Activated T-helper 2 cell treated with anti-CD3 and anti-CD28 coated beads, Interferon-gamma antibody, Interleukin-2, Interleukin-4, amounts not matched to agents 10 μg/mL and 5 μg/mL and 100 μg/mL, durations not matched to agents 14 hours and 24 hours and 36 hours (primary cell): ENCODE measurements at regions not wholly inside any gene's neighbourhood (a gene's known extent, or its start where the extent isn't known, plus 50 kb on each side); places are given as distances from the start of the nearest gene placed in this dataset.

Source experiments
- DNase-seq: peaks from one replicate; pipeline ENCODE4 v3.0.0; 2021; ENCODE audit warnings: low spot score
- H3K27ac Mint-ChIP-seq: one replicate; pipeline ENCODE4 v1.8.0; 2021; ENCODE audit warnings: mixed read lengths
- H3K27me3 Mint-ChIP-seq: one replicate; pipeline ENCODE4 v1.8.0; 2021; ENCODE audit warnings: low read depth, mixed read lengths
- H3K36me3 Mint-ChIP-seq: one replicate; pipeline ENCODE4 v1.8.0; 2021; ENCODE audit warnings: low read depth, mixed read lengths
- H3K4me1 Mint-ChIP-seq: one replicate; pipeline ENCODE4 v1.8.0; 2021; ENCODE audit warnings: low read depth, mixed read lengths
- H3K4me3 Mint-ChIP-seq: one replicate; pipeline ENCODE4 v1.8.0; 2021; ENCODE audit warnings: low read depth, mild to moderate bottlenecking, moderate library complexity, mixed read lengths
- H3K9me3 Mint-ChIP-seq: one replicate; pipeline ENCODE4 v1.8.0; 2021; ENCODE audit warnings: mixed read lengths
- intact Hi-C: fragments of 100-400 bp; cut with micrococcal nuclease; formaldehyde crosslinking; loops from one replicate; pipeline ENCODE4 v1.15.1; 2023

GRCh38 chr7:19247017-19247416 lies 101.8 kb upstream of the FERD3L start:
- H3K36me3 Mint-ChIP-seq = no peaks in the 10 kb centered on the region
- H3K9me3 Mint-ChIP-seq = peaks cover 10% of the 10 kb centered on the region
- no peaks in the 10 kb centered on the region for H3K27me3 Mint-ChIP-seq
- no peaks in the 10 kb centered on the region for H3K4me1 Mint-ChIP-seq
- intact Hi-C loops = no loop called here
- H3K4me3 Mint-ChIP-seq = no peak overlapping the region
- H3K27ac Mint-ChIP-seq = no peak overlapping the region
- no peak for DNase-seq

- no peak overlapping the region for H3K4me3 Mint-ChIP-seq
- H3K4me1 Mint-ChIP-seq = no peaks in the 10 kb centered on the region
- no peaks in the 10 kb centered on the region for H3K27me3 Mint-ChIP-seq
- H3K36me3 Mint-ChIP-seq = no peaks in the 10 kb centered on the region
- no peak for DNase-seq
- peaks cover 26% of the 10 kb centered on the region for H3K9me3 Mint-ChIP-seq
- intact Hi-C loops = no loop called here
- H3K27ac Mint-ChIP-seq = no peak overlapping the region
Measured at GRCh38 chr7:19242246-19242645, 97.0 kb upstream of the FERD3L start.

- intact Hi-C loops = no loop called here
- Mint-ChIP-seq H3K36me3 (no peaks in the 10 kb centered on the region), H3K9me3 (peaks cover 32% of the 10 kb centered on the region), H3K4me1 (no peaks in the 10 kb centered on the region), H3K4me3 (no peak overlapping the region), H3K27me3 (no peaks in the 10 kb centered on the region), H3K27ac (no peak overlapping the region)
- DNase-seq = no peak
Measured at GRCh38 chr7:19239951-19240350, 94.7 kb upstream of the FERD3L start.

GRCh38 chr7:19235680-19236079 lies 90.5 kb upstream of the FERD3L start:
- H3K4me1 Mint-ChIP-seq = no peaks in the 10 kb centered on the region
- peaks cover 24% of the 10 kb centered on the region for H3K9me3 Mint-ChIP-seq
- no peaks in the 10 kb centered on the region for H3K36me3 Mint-ChIP-seq
- no peak for DNase-seq
- H3K4me3 Mint-ChIP-seq = no peak overlapping the region
- intact Hi-C loops = no loop called here
- H3K27me3 Mint-ChIP-seq = no peaks in the 10 kb centered on the region
- H3K27ac Mint-ChIP-seq = no peak overlapping the region

- Mint-ChIP-seq H3K4me1 (no peaks in the 10 kb centered on the region), H3K36me3 (no peaks in the 10 kb centered on the region), H3K27me3 (no peaks in the 10 kb centered on the region), H3K27ac (no peak overlapping the region), H3K4me3 (no peak overlapping the region), H3K9me3 (peaks cover 17% of the 10 kb centered on the region)
- DNase-seq = no peak
- intact Hi-C loops = no loop called here
Measured at GRCh38 chr7:19224951-19225350, 79.7 kb upstream of the FERD3L start.

GRCh38 chr7:19215412-19215811 lies 70.2 kb upstream of the FERD3L start:
- Mint-ChIP-seq H3K9me3 (peaks cover 4% of the 10 kb centered on the region), H3K36me3 (no peaks in the 10 kb centered on the region)
- no peak for DNase-seq

GRCh38 chr7:19213746-19214145 lies 68.5 kb upstream of the FERD3L start:
- DNase-seq = no peak
- no peaks in the 10 kb centered on the region for H3K36me3 Mint-ChIP-seq
- intact Hi-C loops = no loop called here
- no peak overlapping the region for H3K4me3 Mint-ChIP-seq
- no peaks in the 10 kb centered on the region for H3K27me3 Mint-ChIP-seq
- H3K4me1 Mint-ChIP-seq = no peaks in the 10 kb centered on the region
- peaks cover 4% of the 10 kb centered on the region for H3K9me3 Mint-ChIP-seq
- H3K27ac Mint-ChIP-seq = no peak overlapping the region

More at GRCh38 chr7:19215412-19215811, 70.2 kb upstream of the FERD3L start:
- intact Hi-C loops = no loop called here
- Mint-ChIP-seq H3K27ac (no peak overlapping the region), H3K27me3 (no peaks in the 10 kb centered on the region), H3K4me3 (no peak overlapping the region), H3K4me1 (no peaks in the 10 kb centered on the region)

- Mint-ChIP-seq H3K36me3 (no peaks in the 10 kb centered on the region), H3K27me3 (no peaks in the 10 kb centered on the region), H3K4me3 (no peak overlapping the region), H3K4me1 (no peaks in the 10 kb centered on the region), H3K9me3 (peaks cover 4% of the 10 kb centered on the region), H3K27ac (no peak overlapping the region)
- DNase-seq = no peak
- intact Hi-C loops = no loop called here
Measured at GRCh38 chr7:19210893-19211413, 65.7 kb upstream of the FERD3L start.

GRCh38 chr7:19209166-19209696 lies 64.0 kb upstream of the FERD3L start:
- no peaks in the 10 kb centered on the region for H3K27me3 Mint-ChIP-seq
- DNase-seq = no peak
- no peaks in the 10 kb centered on the region for H3K4me1 Mint-ChIP-seq
- intact Hi-C loops = no loop called here
- H3K4me3 Mint-ChIP-seq = no peak overlapping the region
- H3K27ac Mint-ChIP-seq = no peak overlapping the region
- no peaks in the 10 kb centered on the region for H3K9me3 Mint-ChIP-seq
- H3K36me3 Mint-ChIP-seq = no peaks in the 10 kb centered on the region

GRCh38 chr7:19206721-19207120 lies 61.5 kb upstream of the FERD3L start:
- Mint-ChIP-seq H3K4me3 (no peak overlapping the region), H3K27ac (no peak overlapping the region), H3K4me1 (no peaks in the 10 kb centered on the region), H3K9me3 (no peaks in the 10 kb centered on the region), H3K36me3 (no peaks in the 10 kb centered on the region), H3K27me3 (no peaks in the 10 kb centered on the region)
- DNase-seq = no peak
- intact Hi-C loops = no loop called here

GRCh38 chr7:19203686-19204085 lies 58.5 kb upstream of the FERD3L start:
- Mint-ChIP-seq H3K4me3 (no peak overlapping the region), H3K36me3 (no peaks in the 10 kb centered on the region), H3K27me3 (no peaks in the 10 kb centered on the region), H3K4me1 (no peaks in the 10 kb centered on the region), H3K9me3 (no peaks in the 10 kb centered on the region), H3K27ac (no peak overlapping the region)
- intact Hi-C loops = no loop called here
- no peak for DNase-seq

- no peak for DNase-seq
- Mint-ChIP-seq H3K36me3 (no peaks in the 10 kb centered on the region), H3K27ac (no peak overlapping the region), H3K27me3 (no peaks in the 10 kb centered on the region), H3K9me3 (no peaks in the 10 kb centered on the region), H3K4me1 (no peaks in the 10 kb centered on the region), H3K4me3 (no peak overlapping the region)
- intact Hi-C loops = no loop called here
Measured at GRCh38 chr7:19202599-19202998, 57.4 kb upstream of the FERD3L start.
